Stomach (tissue), 4 donors: ENCODE measurements at regions not wholly inside any gene's neighbourhood (a gene's known extent, or its start where the extent isn't known, plus 50 kb on each side); places are given as distances from the start of the nearest gene placed in this dataset.

ENCODE experiments used
- CTCF ChIP-seq, 7 experiments: fragments of 450-650 bp in 4 of 7; fragments of 200-600 bp in 3 of 7; sonication (generic) in 3 of 7; IDR thresholded peaks; one replicate each; pipeline ENCODE4 v1.5.1; 2016 to 2019; ENCODE audit warnings: antibody characterized with exemption in 7 of 7, control low read depth in 2 of 7, mild to moderate bottlenecking in 1 of 7
- POLR2A ChIP-seq, 4 donors: fragments of 450-650 bp; IDR thresholded peaks; one replicate each; pipeline ENCODE4 v1.6.1; 2016; ENCODE audit warnings: antibody characterized with exemption in 4 of 4, control low read depth in 2 of 4, mild to moderate bottlenecking in 1 of 4, moderate library complexity in 1 of 4
- POLR2AphosphoS5 ChIP-seq, 3 donors: sonication (generic); formaldehyde crosslinking; IDR thresholded peaks; one replicate each; pipeline ENCODE4 v1.6.1; 2016; ENCODE audit warnings: antibody characterized with exemption in 3 of 3

- TF ChIP-seq CTCF (IDR thresholded peaks at IDR 0.05) (no peak), POLR2A (IDR thresholded peaks at IDR 0.05) (no peak), POLR2AphosphoS5 (IDR thresholded peaks at IDR 0.05) (no peak)
Observed at GRCh38 chr7:443279-443833, 76.3 kb downstream of the PDGFA start.
